Colonic mucosa (tissue), 4 donors: ENCODE measurements at regions not wholly inside any gene's neighbourhood (a gene's known extent, or its start where the extent isn't known, plus 50 kb on each side); places are given as distances from the start of the nearest gene placed in this dataset.

Source experiments
- DNase-seq: peaks from one replicate; pipeline ENCODE4 v3.0.0-alpha.2; 2020
- H3K27ac ChIP-seq: fragments of 200-600 bp; one replicate; pipeline ENCODE4 v1.8.0; 2021
- H3K27me3 ChIP-seq: fragments of 200-600 bp; one replicate; pipeline ENCODE4 v1.8.0; 2021
- H3K36me3 ChIP-seq: fragments of 200-600 bp; one replicate; pipeline ENCODE4 v1.8.0; 2021
- H3K4me1 ChIP-seq: fragments of 200-600 bp; one replicate; pipeline ENCODE4 v1.8.0; 2021; ENCODE audit warnings: mild to moderate bottlenecking
- H3K4me3 ChIP-seq: fragments of 200-600 bp; one replicate; pipeline ENCODE4 v1.8.0; 2021
- H3K9ac ChIP-seq, 2 donors: one replicate each; pipeline ENCODE4 v1.7.0; 2013; ENCODE audit warnings: control low read depth in 2 of 2, low read depth in 2 of 2, low read length in 2 of 2
- H3K9me3 ChIP-seq: fragments of 200-600 bp; one replicate; pipeline ENCODE4 v1.8.0; 2021
- intact Hi-C: fragments of 100-400 bp; cut with DNase I; formaldehyde crosslinking; loops from one replicate; pipeline ENCODE4 v1.14.1; 2022
- TF ChIP-seq, protein P1 (sequence below): fragments of 200-600 bp; IDR thresholded peaks from one replicate; pipeline ENCODE4 v1.8.0; 2022; ENCODE audit warnings: antibody characterized with exemption, mild to moderate bottlenecking
- donor health status: healthy.
- donor health status: DM: no; HTN: no; CAD: no.
- donor health status: DM: no; HTN: no; CAD: no.

DNA sequence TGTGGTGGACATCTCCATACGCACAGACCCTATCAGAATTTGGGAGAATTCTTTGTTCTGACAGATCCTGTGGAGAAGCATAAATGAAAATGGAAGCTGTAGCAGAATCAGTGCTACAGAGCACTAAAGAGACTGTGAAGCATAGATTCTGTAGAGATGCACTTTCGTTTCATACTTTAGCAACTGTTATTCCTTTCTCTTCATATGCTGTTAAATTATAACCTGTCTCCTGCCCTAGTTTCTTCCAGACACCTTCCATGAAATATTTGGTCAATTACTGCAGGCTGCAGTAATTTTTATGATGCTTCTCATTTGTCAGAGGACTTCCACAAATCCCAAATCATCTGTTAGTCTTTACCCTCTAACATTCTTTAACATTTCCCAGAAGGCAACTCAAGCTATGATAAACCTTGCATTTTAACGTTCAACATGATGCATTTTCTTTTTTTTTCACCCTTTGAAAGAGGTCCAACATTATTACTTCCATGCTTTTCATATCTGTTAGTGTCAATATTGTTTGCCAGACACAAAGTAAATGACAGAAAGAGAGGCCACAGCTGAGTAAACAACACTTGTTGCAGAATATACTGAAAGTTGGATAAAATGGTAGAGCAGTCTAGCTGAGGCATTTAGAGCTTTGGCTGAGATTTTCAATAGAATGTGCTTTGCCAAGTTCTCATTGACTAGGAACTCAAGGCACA lies 412.7 kb downstream of the LMO7 start:
- Histone ChIP-seq H3K9me3 (no peaks in the 10 kb centered on the region), H3K9ac (no peak overlapping the region), H3K27ac (no peak overlapping the region), H3K36me3 (no peaks in the 10 kb centered on the region), H3K4me3 (no peak overlapping the region), H3K27me3 (no peaks in the 10 kb centered on the region), H3K4me1 (no peaks in the 10 kb centered on the region)
- intact Hi-C loops: no loop called here
- DNase-seq: no peak
- TF ChIP-seq, protein P1, sequence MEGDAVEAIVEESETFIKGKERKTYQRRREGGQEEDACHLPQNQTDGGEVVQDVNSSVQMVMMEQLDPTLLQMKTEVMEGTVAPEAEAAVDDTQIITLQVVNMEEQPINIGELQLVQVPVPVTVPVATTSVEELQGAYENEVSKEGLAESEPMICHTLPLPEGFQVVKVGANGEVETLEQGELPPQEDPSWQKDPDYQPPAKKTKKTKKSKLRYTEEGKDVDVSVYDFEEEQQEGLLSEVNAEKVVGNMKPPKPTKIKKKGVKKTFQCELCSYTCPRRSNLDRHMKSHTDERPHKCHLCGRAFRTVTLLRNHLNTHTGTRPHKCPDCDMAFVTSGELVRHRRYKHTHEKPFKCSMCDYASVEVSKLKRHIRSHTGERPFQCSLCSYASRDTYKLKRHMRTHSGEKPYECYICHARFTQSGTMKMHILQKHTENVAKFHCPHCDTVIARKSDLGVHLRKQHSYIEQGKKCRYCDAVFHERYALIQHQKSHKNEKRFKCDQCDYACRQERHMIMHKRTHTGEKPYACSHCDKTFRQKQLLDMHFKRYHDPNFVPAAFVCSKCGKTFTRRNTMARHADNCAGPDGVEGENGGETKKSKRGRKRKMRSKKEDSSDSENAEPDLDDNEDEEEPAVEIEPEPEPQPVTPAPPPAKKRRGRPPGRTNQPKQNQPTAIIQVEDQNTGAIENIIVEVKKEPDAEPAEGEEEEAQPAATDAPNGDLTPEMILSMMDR: no peak

DNA sequence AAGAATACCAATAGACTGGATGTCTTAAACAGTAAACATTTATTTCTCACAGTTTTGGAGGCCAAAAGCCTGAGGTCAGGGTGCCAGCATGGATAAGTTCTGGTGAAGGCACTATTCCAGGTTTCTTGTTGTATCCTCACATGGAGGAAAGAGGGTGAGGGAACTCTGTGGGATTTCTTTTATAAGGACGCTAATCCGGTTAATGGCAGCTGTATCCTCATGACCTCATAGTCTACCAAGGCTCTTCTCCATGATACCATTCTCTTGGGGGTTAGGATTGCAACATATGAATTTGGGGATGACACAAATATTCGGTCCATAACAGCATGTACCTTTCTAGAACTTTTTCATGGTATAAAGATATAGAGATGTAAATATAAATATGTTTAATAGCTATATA lies 412.0 kb downstream of the LMO7 start:
- Histone ChIP-seq H3K27ac (no peak overlapping the region), H3K27me3 (no peaks in the 10 kb centered on the region), H3K4me1 (no peaks in the 10 kb centered on the region), H3K9me3 (no peaks in the 10 kb centered on the region), H3K36me3 (no peaks in the 10 kb centered on the region), H3K4me3 (no peak overlapping the region), H3K9ac (no peak overlapping the region)
- no peak for DNase-seq
- TF ChIP-seq, protein P1: no peak
- intact Hi-C loops: no loop called here

DNA sequence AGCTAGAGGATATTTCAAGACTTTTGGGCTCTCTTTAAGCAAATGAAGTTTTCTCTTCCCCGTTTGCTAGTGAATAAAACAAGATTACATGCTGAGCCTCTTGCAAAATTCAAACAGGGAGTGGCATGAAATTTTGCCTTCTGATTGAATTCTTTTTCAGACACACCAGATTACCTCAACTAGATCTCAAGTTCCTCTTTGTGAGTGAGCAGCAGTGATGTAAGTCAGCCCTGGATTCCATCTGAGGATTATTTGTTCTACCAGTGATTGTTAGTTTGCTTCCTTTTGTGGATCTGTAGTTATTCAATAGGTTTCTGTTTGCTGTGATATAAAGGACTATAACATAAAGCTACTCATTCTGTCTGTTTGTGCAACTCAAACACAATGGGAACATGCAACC lies 407.7 kb downstream of the LMO7 start:
- intact Hi-C loops: no loop called here
- Histone ChIP-seq H3K9me3 (no peaks in the 10 kb centered on the region), H3K27me3 (no peaks in the 10 kb centered on the region), H3K36me3 (no peaks in the 10 kb centered on the region), H3K9ac (no peak overlapping the region), H3K4me1 (no peaks in the 10 kb centered on the region), H3K4me3 (no peak overlapping the region), H3K27ac (no peak overlapping the region)
- DNase-seq: no peak
- TF ChIP-seq, protein P1: no peak

DNA sequence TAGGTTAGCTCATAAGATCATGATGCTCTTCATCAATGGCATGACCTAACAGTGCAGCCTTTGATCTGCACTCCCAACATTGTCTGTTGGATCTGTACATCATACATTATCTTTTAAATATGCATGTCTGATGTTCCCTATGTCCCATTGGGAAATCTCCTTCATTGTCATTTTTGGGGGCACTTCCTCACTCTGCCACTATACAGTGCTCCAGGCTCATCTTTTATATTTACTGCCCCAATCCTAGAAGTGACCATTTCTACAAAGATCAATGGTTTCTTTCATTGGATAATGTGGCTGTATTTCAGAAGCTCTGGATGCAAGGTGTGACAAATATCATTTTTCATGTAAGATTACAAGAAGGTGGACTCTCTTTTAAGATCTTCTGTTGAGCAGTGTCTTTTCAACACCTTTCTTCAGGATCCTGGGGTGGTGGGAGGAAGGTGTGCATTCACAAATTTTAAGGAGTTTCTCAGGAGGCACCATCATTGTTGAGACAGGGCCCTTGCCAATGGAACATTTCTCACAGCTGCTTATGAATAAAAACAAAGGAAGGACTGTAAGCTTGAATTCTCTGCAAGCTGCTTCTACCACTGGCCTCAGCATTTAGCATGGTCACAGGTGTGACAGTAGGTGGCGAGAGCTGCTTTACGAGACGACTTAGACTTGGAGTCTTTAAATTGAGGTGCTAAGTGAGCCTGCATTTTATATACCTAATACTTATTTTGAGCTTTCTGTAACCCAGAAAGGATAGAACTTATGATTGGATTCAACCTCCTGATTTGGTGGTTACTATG lies 403.0 kb downstream of the LMO7 start:
- no peak for DNase-seq
- TF ChIP-seq, protein P1: no peak
- H3K27me3 ChIP-seq: no peaks in the 10 kb centered on the region
- no peak overlapping the region for H3K9ac ChIP-seq
- intact Hi-C loops: no loop called here
- no peaks in the 10 kb centered on the region for H3K9me3 ChIP-seq
- H3K27ac ChIP-seq: no peak overlapping the region
- H3K36me3 ChIP-seq: no peaks in the 10 kb centered on the region
- no peaks in the 10 kb centered on the region for H3K4me1 ChIP-seq
- H3K4me3 ChIP-seq: no peak overlapping the region

DNA sequence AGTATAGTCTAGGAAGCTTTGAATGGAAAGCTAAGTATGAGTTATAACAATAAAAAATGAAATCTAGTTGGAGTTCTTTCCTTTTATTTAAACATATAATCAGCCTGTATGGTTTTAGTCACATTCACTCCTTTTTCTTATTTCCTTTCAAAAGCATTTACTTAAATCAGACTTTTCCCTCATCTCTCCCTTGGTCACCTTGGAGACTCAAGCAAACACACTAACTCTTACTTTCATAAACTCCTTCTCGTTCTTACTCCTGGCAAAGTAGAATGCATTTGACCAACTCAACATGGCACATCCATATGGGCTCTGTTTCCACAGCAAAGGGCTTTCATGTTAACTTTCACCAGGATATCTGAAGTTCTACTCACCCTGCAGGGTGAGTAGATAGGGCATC lies 400.0 kb downstream of the LMO7 start:
- intact Hi-C loops: no loop called here
- no peaks in the 10 kb centered on the region for H3K27me3 ChIP-seq
- H3K4me1 ChIP-seq: no peaks in the 10 kb centered on the region
- TF ChIP-seq, protein P1: no peak
- H3K4me3 ChIP-seq: no peak overlapping the region
- H3K27ac ChIP-seq: no peak overlapping the region
- H3K9me3 ChIP-seq: no peaks in the 10 kb centered on the region
- no peak for DNase-seq
- H3K36me3 ChIP-seq: no peaks in the 10 kb centered on the region
- H3K9ac ChIP-seq: no peak overlapping the region
